ENCODE measurements at regions not wholly inside any gene's neighbourhood (a gene's known extent, or its start where the extent isn't known, plus 50 kb on each side); places are given as distances from the start of the nearest gene placed in this dataset.

DNA sequence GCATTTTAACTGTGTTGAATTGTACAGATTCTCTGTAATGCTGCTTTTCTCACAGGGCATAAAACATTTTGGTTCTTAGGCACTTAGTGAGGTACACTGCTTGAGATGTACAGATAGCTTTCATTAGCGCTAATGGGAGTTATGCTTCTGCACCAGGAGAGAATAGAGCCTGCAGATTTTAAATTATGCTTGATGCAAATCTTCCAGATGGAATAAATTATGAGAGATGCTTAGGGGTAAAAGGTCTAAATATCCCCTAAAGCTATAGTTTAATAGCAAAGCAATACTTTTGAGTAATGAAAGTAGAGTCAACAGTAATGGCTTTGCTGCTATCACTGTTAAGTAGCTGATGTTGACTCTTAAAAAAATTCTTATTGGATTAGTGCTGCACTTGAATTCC, 248.9 kb downstream of the S1PR1 start:
- no peak overlapping the region for H4K91ac ChIP-seq (replicated peaks; ENCODE audit: insufficient read length, low read length)
- H3K4me3 ChIP-seq (ENCODE audit: extremely low read depth in 1 of 4, insufficient read depth in 2 of 4, low read depth in 3 of 4, low read length in 4 of 4), result no peak overlapping the region
- no peaks in the 10 kb centered on the region for H4K20me1 ChIP-seq (replicated peaks in 1 of 2; ENCODE audit: control insufficient read depth in 1 of 2, insufficient read depth in 2 of 2, low read length in 2 of 2)
- H2BK5ac ChIP-seq (ENCODE audit: low read depth, low read length), result no peak overlapping the region
- no peak overlapping the region for H2BK20ac ChIP-seq (ENCODE audit: low read length)
- H2BK15ac ChIP-seq (ENCODE audit: low read length), result no peak overlapping the region
- no peak overlapping the region for H3K4me2 ChIP-seq (ENCODE audit: insufficient read depth in 1 of 2, low read depth in 2 of 2, low read length in 2 of 2)
- no peak overlapping the region for H3K18ac ChIP-seq (ENCODE audit: extremely low read depth, low read length)
- no peak overlapping the region for H3K23ac ChIP-seq (ENCODE audit: insufficient read length)
- no peak overlapping the region for H3K56ac ChIP-seq (replicated peaks; ENCODE audit: insufficient read length, low read depth, low read length)
- H2AFZ ChIP-seq (ENCODE audit: low read length), result no peak overlapping the region
- no peak overlapping the region for H4K8ac ChIP-seq (ENCODE audit: extremely low read depth, insufficient read depth, low read length)
- H3K27me3 ChIP-seq (replicated peaks in 1 of 4; ENCODE audit: control insufficient read depth in 3 of 4, extremely low read depth in 1 of 4, insufficient read depth in 3 of 4, low read length in 3 of 4), result no peaks in the 10 kb centered on the region
- no peak overlapping the region for H3K27ac ChIP-seq (ENCODE audit: low read depth, low read length)
- H2BK12ac ChIP-seq (ENCODE audit: low read depth, low read length), result no peak overlapping the region
- H3K36me3 ChIP-seq (ENCODE audit: control insufficient read depth in 2 of 4, insufficient read depth in 4 of 4, low read length in 3 of 4), result no peaks in the 10 kb centered on the region
- H2AK5ac ChIP-seq (ENCODE audit: low read depth, low read length), result no peak overlapping the region
- 0% methylated on average over 1 of the region's 1 CpG; no CpG with 5 or more reads in 1 of the 2 experiments for WGBS, 2 experiments (ENCODE audit: extremely low coverage in 1 of 2, insufficient coverage in 1 of 2, insufficient read length in 1 of 2, insufficient replicate concordance in 2 of 2, low coverage in 1 of 2, low lambda C conversion rate in 2 of 2, missing lambda C conversion rate in 1 of 2)
- ChIA-PET CTCF (ENCODE audit: partially characterized antibody) (interaction anchor here (4.7 to 5.2 kb wide), 2 partner anchors 11 to 21 kb away, joined by 26 to 34 read pairs; no protein-coding TSS in a partner anchor), POLR2A (ENCODE audit: partially characterized antibody) (no interaction called here)
- H3K79me1 ChIP-seq (ENCODE audit: low read depth, low read length), result no peaks in the 10 kb centered on the region
- no peak overlapping the region for H3K4ac ChIP-seq (replicated peaks; ENCODE audit: insufficient read length, low read depth, low read length)
- FAIRE-seq (no peak), DNase-seq (ENCODE audit: low read depth in 1 of 2, low spot score in 2 of 2) (no peak)
- no peak overlapping the region for H4K5ac ChIP-seq (ENCODE audit: insufficient read length, low read depth, low read length)
- no peak overlapping the region for H2BK120ac ChIP-seq (replicated peaks; ENCODE audit: low read depth, low read length)
- H3K14ac ChIP-seq (ENCODE audit: insufficient read length), result no peak overlapping the region
- no peak overlapping the region for H3K9ac ChIP-seq (replicated peaks in 1 of 4; ENCODE audit: extremely low read depth in 1 of 4, low read depth in 3 of 4, low read length in 3 of 4)
- H3K23me2 ChIP-seq (ENCODE audit: low read depth, low read length), result no peaks in the 10 kb centered on the region
- H3K9me3 ChIP-seq (ENCODE audit: insufficient read depth in 2 of 2, low read depth in 1 of 2, low read length in 1 of 2), result no peaks in the 10 kb centered on the region
- no peaks in the 10 kb centered on the region for H3K79me2 ChIP-seq (ENCODE audit: control insufficient read depth in 1 of 2, insufficient read depth in 2 of 2, low read length in 2 of 2)
- peaks cover 0 to 7% (median 0%) of the 10 kb centered on the region in 4 experiments; a peak in 2 of 7 replicates for H3K4me1 ChIP-seq (replicated peaks in 1 of 4; ENCODE audit: control insufficient read depth in 3 of 4, insufficient read depth in 4 of 4, low read length in 3 of 4)
- TF ChIP-seq, protein P1, sequence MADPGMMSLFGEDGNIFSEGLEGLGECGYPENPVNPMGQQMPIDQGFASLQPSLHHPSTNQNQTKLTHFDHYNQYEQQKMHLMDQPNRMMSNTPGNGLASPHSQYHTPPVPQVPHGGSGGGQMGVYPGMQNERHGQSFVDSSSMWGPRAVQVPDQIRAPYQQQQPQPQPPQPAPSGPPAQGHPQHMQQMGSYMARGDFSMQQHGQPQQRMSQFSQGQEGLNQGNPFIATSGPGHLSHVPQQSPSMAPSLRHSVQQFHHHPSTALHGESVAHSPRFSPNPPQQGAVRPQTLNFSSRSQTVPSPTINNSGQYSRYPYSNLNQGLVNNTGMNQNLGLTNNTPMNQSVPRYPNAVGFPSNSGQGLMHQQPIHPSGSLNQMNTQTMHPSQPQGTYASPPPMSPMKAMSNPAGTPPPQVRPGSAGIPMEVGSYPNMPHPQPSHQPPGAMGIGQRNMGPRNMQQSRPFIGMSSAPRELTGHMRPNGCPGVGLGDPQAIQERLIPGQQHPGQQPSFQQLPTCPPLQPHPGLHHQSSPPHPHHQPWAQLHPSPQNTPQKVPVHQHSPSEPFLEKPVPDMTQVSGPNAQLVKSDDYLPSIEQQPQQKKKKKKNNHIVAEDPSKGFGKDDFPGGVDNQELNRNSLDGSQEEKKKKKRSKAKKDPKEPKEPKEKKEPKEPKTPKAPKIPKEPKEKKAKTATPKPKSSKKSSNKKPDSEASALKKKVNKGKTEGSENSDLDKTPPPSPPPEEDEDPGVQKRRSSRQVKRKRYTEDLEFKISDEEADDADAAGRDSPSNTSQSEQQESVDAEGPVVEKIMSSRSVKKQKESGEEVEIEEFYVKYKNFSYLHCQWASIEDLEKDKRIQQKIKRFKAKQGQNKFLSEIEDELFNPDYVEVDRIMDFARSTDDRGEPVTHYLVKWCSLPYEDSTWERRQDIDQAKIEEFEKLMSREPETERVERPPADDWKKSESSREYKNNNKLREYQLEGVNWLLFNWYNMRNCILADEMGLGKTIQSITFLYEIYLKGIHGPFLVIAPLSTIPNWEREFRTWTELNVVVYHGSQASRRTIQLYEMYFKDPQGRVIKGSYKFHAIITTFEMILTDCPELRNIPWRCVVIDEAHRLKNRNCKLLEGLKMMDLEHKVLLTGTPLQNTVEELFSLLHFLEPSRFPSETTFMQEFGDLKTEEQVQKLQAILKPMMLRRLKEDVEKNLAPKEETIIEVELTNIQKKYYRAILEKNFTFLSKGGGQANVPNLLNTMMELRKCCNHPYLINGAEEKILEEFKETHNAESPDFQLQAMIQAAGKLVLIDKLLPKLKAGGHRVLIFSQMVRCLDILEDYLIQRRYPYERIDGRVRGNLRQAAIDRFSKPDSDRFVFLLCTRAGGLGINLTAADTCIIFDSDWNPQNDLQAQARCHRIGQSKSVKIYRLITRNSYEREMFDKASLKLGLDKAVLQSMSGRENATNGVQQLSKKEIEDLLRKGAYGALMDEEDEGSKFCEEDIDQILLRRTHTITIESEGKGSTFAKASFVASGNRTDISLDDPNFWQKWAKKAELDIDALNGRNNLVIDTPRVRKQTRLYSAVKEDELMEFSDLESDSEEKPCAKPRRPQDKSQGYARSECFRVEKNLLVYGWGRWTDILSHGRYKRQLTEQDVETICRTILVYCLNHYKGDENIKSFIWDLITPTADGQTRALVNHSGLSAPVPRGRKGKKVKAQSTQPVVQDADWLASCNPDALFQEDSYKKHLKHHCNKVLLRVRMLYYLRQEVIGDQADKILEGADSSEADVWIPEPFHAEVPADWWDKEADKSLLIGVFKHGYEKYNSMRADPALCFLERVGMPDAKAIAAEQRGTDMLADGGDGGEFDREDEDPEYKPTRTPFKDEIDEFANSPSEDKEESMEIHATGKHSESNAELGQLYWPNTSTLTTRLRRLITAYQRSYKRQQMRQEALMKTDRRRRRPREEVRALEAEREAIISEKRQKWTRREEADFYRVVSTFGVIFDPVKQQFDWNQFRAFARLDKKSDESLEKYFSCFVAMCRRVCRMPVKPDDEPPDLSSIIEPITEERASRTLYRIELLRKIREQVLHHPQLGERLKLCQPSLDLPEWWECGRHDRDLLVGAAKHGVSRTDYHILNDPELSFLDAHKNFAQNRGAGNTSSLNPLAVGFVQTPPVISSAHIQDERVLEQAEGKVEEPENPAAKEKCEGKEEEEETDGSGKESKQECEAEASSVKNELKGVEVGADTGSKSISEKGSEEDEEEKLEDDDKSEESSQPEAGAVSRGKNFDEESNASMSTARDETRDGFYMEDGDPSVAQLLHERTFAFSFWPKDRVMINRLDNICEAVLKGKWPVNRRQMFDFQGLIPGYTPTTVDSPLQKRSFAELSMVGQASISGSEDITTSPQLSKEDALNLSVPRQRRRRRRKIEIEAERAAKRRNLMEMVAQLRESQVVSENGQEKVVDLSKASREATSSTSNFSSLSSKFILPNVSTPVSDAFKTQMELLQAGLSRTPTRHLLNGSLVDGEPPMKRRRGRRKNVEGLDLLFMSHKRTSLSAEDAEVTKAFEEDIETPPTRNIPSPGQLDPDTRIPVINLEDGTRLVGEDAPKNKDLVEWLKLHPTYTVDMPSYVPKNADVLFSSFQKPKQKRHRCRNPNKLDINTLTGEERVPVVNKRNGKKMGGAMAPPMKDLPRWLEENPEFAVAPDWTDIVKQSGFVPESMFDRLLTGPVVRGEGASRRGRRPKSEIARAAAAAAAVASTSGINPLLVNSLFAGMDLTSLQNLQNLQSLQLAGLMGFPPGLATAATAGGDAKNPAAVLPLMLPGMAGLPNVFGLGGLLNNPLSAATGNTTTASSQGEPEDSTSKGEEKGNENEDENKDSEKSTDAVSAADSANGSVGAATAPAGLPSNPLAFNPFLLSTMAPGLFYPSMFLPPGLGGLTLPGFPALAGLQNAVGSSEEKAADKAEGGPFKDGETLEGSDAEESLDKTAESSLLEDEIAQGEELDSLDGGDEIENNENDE (IDR thresholded peaks at IDR 0.05; ENCODE audit: insufficient replicate concordance, low read length), result no peak
